ENCODE measurements at regions not wholly inside any gene's neighbourhood (a gene's known extent, or its start where the extent isn't known, plus 50 kb on each side); places are given as distances from the start of the nearest gene placed in this dataset.

DNA sequence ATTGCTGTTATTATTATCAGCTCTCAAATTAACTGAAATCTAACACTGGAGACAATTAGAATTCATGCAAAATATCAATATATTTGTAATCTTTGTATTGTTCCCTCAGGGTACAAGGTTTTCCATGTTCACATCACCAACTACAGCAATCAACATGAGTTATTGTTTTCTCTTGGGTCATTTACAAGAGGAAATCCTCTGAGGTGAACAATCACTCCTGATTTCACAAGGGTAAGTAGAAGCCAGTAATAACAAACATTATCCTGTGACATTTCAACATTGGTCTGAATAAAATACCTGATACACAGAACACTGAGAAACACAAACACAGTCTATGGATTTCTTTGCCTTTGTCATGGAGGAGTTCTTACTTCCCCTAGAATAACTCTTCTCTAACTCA lies 174.0 kb downstream of the SUCNR1 start (continued):
- no peak for TF ChIP-seq NANOG (IDR thresholded peaks at IDR 0.05; ENCODE audit: insufficient read depth, low read depth, low read length, poor library complexity, severe bottlenecking)

DNA sequence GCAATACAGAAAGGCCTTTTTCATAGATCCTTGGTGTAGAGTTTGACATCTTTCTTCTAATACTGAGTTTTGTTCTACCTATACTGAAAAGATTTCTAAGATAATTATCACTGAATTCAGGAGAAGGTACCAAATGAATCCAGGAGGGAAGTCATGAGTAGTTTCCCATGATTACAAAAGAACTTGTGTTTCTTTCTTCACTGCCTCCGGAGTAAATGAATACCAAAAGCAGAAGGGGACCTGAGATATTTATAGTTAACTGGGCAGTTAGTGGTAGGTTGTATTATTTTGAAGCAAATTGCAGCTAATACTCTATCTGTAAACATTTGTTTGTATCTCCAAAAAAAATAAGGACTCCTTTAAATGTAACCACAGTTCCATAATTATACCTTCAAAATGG lies 175.4 kb downstream of the SUCNR1 start:
- Histone ChIP-seq H3K9me3 (ENCODE audit: insufficient read depth in 2 of 2, low read depth in 1 of 2, low read length in 1 of 2) (no peaks in the 10 kb centered on the region; a peak in 1 of 4 replicates), H3K79me1 (ENCODE audit: low read depth, low read length) (no peaks in the 10 kb centered on the region), H3K4me3 (ENCODE audit: extremely low read depth in 1 of 4, insufficient read depth in 2 of 4, low read depth in 3 of 4, low read length in 4 of 4) (no peak overlapping the region), H4K8ac (ENCODE audit: extremely low read depth, insufficient read depth, low read length) (no peak overlapping the region), H3K27ac (ENCODE audit: low read depth, low read length) (no peak overlapping the region), H3K4ac (replicated peaks; ENCODE audit: insufficient read length, low read depth, low read length) (no peak overlapping the region), H2BK20ac (ENCODE audit: low read length) (no peak overlapping the region), H3K23ac (ENCODE audit: insufficient read length) (no peak overlapping the region), H3K4me1 (replicated peaks in 1 of 4; ENCODE audit: control insufficient read depth in 3 of 4, insufficient read depth in 4 of 4, low read length in 3 of 4) (no peaks in the 10 kb centered on the region), H3K18ac (ENCODE audit: extremely low read depth, low read length) (no peak overlapping the region), H4K91ac (replicated peaks; ENCODE audit: insufficient read length, low read length) (no peak overlapping the region), H3K9ac (replicated peaks in 1 of 4; ENCODE audit: extremely low read depth in 1 of 4, low read depth in 3 of 4, low read length in 3 of 4) (no peak overlapping the region), H3K23me2 (ENCODE audit: low read depth, low read length) (no peaks in the 10 kb centered on the region), H2BK5ac (ENCODE audit: low read depth, low read length) (no peak overlapping the region), H3K4me2 (ENCODE audit: insufficient read depth in 1 of 2, low read depth in 2 of 2, low read length in 2 of 2) (no peak overlapping the region), H3K36me3 (ENCODE audit: control insufficient read depth in 2 of 4, insufficient read depth in 4 of 4, low read length in 3 of 4) (no peaks in the 10 kb centered on the region), H3K79me2 (ENCODE audit: control insufficient read depth in 1 of 2, insufficient read depth in 2 of 2, low read length in 2 of 2) (no peaks in the 10 kb centered on the region), H2AFZ (ENCODE audit: low read length) (no peak overlapping the region), H4K5ac (ENCODE audit: insufficient read length, low read depth, low read length) (no peak overlapping the region), H4K20me1 (replicated peaks in 1 of 2; ENCODE audit: control insufficient read depth in 1 of 2, insufficient read depth in 2 of 2, low read length in 2 of 2) (no peaks in the 10 kb centered on the region), H2BK120ac (replicated peaks; ENCODE audit: low read depth, low read length) (no peak overlapping the region), H2AK5ac (ENCODE audit: low read depth, low read length) (no peak overlapping the region), H3K56ac (replicated peaks; ENCODE audit: insufficient read length, low read depth, low read length) (no peak overlapping the region), H2BK15ac (ENCODE audit: low read length) (no peak overlapping the region), H3K27me3 (replicated peaks in 1 of 4; ENCODE audit: control insufficient read depth in 3 of 4, extremely low read depth in 1 of 4, insufficient read depth in 3 of 4, low read length in 3 of 4) (no peaks in the 10 kb centered on the region), H3K14ac (ENCODE audit: insufficient read length) (no peak overlapping the region), H2BK12ac (ENCODE audit: low read depth, low read length) (no peak overlapping the region)
- DNase-seq (ENCODE audit: low read depth in 1 of 2, low spot score in 2 of 2) (no peak), FAIRE-seq (no peak)
- 92% methylated on average over 1 of the region's 1 CpG; no CpG with 5 or more reads in 1 of the 2 experiments for whole genome bisulfite sequencing, 2 experiments (ENCODE audit: extremely low coverage in 1 of 2, insufficient coverage in 1 of 2, insufficient read length in 1 of 2, insufficient replicate concordance in 2 of 2, low coverage in 1 of 2, low lambda C conversion rate in 2 of 2, missing lambda C conversion rate in 1 of 2)
- POLR2A ChIA-PET (ENCODE audit: partially characterized antibody) = no interaction called here
- CTCF ChIA-PET (ENCODE audit: partially characterized antibody) = no interaction called here
- TF ChIP-seq ASH2L (IDR thresholded peaks at IDR 0.05; ENCODE audit: low read length) (no peak), HDAC2 (IDR thresholded peaks at IDR 0.05; ENCODE audit: borderline replicate concordance in 1 of 2, low read depth in 2 of 2, low read length in 2 of 2) (no peak), SIN3A (conservative IDR thresholded peaks at IDR 0.05 in 1 of 2, IDR thresholded peaks at IDR 0.05 in 1 of 2; ENCODE audit: low read depth in 1 of 2, low read length in 2 of 2) (no peak), KDM4A (IDR thresholded peaks at IDR 0.05; ENCODE audit: low read depth, low read length, severe bottlenecking) (no peak), SP2 (IDR thresholded peaks at IDR 0.05; ENCODE audit: low read length) (no peak), TBP (IDR thresholded peaks at IDR 0.05; ENCODE audit: low read depth, low read length) (no peak), MAFK (IDR thresholded peaks at IDR 0.05; ENCODE audit: low read depth, low read length) (no peak), CHD1 (IDR thresholded peaks at IDR 0.05; ENCODE audit: low read depth, low read length) (no peak), JUN (IDR thresholded peaks at IDR 0.05; ENCODE audit: low read depth, low read length) (no peak), YY1 (IDR thresholded peaks at IDR 0.05; ENCODE audit: low read depth, low read length) (no peak), SAP30 (IDR thresholded peaks at IDR 0.05; ENCODE audit: insufficient read depth, insufficient replicate concordance, low read length) (no peak), CBX8 (IDR thresholded peaks at IDR 0.05; ENCODE audit: borderline replicate concordance, low read depth, low read length) (no peak)
